ENCODE measurements at regions not wholly inside any gene's neighbourhood (a gene's known extent, or its start where the extent isn't known, plus 50 kb on each side); places are given as distances from the start of the nearest gene placed in this dataset.
"Not testable (repeated sequence)": the region's sequence is repeated elsewhere in the genome, so short reads cannot be mapped to it uniquely, and the experiment has no call there.

DNA sequence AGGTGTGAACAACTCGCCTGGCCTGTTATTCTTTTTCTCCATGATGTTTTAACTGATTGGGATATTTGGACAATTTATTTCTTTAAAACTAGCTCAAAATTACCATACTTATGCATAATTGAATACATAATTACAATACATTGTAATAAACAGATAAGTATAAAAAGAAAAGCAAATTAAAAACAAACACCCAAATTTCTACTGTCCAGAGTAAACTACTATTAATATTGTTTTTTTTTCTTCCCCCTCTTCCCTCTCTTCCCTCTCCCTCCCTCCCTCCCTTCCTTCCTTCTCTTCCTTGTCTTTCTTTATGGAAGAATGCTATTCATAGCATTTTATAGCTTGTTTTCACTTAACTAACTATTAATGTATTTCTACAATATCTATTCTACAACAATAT lies 117.7 kb upstream of the IVNS1ABP start:
- DNase-seq: no peak

DNA sequence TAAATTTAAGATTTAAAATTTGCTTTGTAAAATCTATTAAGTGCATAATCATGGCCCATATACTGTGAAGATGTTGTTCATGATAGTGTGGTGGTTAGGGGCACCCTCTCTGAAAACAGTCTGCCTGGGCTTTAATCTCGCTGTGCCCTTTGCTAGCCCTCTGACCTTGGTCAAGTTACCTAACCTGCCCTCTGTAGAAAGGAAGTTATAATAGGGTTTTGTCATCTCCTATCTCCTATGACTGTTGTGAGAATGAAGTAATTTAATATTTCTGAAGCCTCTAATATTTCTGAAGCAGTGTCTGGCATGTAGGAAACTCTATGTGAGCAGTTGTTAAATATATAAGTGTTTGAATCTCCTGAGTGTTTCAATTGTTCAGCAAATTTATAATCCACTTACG lies 116.6 kb upstream of the IVNS1ABP start:
- no peak for DNase-seq

DNA sequence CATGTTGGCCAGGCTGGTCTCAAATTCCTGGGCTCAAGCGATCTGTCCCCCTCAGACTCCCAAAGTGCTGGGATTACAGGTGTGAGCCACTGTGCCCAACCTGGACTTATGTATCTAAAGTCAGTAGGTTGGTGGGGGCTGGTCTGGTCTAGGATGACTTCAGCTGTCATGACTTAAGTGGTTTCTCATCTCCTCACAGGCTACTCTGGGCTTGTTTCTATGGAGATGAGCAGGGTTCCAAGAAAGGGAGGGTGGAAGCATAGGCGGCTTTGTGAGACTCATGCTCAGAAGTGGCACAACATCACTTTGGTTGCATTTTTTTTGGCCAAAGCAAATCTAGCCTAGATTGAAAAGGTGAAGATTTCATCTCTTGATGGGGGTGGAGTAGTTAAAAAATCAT lies 115.9 kb upstream of the IVNS1ABP start:
- DNase-seq: no peak

DNA sequence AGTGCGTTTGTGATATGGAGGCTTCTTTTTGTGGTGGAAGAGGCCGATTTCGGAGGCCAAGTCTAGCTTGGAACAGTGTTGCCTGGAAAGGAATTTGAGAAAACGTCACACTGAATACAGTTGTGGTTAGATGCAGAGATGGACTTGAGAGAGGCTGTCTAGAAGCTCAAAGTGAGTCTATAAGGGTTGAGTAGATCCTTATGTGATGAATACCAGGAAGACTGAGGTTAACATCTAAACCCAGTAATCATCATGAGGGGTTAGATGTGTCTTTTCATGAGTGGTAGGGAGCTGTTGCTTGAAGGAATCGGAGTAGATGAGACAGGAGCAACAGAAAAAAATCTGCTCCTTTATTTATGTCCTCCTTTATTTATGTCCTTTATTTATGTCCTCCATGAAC lies 114.6 kb upstream of the IVNS1ABP start:
- no peak for DNase-seq

DNA sequence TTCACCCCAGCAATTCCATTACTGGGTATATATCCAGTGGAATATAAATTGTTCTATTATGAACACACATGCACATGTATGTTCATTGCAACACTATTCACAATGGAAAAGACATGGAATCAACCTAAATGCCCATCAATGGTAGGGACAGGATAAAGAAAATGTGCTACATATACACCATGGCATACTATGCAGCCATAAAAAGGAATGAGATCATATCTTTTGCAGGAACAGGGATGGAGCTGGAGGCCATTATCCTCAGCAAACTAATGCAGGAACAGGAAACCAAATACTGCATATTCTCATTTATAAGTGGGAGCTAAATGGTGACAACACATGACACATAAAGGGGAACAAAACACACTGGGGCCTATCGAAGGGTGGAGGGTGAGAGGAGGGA lies 112.6 kb upstream of the IVNS1ABP start:
- not testable (repeated sequence) for DNase-seq

DNA sequence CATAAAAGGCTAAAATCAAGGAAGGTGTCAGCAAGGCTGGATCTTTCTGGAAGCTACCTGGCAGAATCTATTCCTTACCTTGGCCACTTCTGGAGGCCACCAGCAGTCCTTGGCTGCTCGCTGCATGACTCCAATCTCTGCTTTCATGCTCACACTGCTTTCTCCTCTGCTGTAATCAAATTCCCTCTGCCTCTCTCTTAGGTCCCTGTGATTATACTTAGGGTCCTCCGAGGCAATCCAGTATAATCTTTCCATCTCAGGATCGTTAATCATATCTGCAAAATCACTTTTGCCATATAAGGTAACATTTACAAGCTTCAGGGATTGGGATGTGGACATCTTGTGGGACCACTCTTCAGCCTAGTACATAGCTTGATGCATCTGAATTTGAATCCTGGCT lies 110.7 kb upstream of the IVNS1ABP start:
- DNase-seq: no peak

DNA sequence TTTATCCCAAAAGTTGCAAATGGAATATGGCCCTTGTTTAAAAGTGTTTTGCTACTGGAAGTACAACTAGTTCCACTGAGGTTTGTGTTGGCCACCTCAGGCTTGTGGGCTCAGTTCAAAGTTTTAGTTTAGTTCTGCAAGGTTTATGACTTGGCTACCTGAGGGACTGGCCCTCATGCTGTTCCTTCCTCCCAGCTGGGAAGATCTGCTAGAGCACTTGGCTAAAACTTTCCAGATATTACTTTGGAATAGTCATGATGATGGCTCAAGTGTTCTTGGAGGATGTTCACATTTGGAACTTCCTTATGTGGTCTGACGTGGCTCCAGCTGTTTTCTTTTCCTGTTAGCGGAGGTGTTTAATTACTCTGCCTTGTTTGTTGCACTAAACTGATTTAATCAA lies 110.2 kb upstream of the IVNS1ABP start:
- DNase-seq: no peak

DNA sequence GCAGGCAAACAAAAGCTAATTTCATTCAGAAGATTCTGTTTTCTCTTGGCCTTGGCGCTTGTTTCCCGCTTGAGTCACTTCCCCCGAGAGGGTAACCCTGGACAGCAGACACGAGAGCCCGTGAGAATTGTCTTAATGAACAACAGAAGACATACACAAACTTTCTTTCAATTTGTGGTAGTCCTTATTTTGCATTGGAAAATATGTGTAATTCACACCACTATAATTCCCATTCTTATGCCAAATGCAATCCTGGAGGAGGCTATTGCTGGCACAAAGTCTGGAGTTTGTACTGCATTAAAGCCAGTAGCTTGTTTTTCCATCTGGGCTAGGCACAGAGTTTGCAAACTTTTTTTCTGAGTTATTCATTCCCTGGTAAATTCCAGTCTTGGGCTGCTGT lies 109.8 kb upstream of the IVNS1ABP start:
- peak; percentile 82 for DNase-seq

DNA sequence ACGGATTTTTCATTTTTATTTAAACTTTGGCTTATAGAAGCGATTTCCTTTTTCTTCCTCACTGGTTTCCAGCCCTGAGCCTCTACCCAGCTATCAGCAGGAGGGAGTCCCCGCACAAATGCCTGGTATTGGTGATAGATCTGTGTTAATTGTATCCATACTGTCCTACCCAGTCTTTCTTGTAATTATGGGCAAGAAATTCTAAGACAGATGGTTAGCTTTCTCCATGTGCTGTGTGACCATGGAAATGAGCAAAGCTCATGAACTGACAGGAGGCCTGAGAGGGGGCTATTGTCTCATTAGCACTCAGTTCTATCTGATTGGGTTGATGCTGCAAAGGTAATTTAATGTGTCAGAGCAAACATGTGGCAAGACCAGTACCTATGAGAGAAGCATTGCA lies 108.1 kb upstream of the IVNS1ABP start:
- no peak for DNase-seq

DNA sequence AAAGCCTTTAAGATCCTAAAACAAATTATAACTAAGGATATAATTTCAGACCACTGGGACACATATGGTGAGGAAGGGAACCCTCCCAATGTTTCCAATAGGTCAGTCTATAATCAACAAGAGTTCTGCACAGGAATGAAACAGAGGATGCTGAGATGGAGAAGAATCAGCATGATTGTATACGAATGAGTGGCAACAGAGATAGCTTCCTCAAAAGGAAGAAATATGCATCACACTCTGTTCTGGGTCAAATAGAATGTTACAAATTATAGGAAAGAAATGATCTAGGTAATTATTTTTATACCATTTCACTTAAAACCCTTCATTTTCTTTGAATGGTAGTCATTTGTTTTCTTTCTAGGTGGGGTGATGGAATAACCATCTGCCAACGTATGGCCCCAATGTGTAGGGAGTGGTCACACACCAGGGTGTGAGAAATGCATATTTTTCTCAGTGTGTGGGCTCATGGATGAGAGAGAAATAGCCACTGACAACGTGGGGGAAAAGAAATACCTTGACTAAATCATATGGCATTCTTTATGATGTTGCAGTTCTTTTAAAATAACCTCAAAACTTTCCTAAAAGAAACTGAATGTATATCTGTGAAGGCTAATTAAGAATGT lies 104.6 kb upstream of the IVNS1ABP start:
- DNase-seq: no peak

DNA sequence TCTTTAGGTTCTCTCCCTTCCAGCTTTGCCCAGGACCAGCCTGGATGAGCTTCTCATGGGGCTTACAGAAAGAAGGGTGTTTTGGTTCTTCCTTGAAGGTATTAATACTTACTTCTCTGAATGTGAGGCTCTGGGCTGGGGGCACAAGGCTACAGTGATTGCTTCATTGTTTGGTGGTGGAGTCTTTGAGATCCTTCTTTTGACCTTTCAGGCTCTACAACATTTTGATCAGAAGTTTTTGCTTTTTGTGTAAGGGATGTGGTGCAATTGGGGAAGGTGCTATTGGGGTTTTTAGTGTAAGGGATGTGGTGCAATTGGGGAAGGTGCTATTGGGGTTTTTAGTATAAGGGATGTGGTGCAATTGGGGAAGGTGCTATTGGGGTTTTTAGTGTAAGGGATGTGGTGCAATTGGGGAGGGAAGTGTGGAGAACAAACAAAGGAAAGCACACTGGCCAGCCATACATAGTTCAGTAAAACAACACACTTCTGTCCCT lies 103.6 kb upstream of the IVNS1ABP start:
- DNase-seq: no peak

DNA sequence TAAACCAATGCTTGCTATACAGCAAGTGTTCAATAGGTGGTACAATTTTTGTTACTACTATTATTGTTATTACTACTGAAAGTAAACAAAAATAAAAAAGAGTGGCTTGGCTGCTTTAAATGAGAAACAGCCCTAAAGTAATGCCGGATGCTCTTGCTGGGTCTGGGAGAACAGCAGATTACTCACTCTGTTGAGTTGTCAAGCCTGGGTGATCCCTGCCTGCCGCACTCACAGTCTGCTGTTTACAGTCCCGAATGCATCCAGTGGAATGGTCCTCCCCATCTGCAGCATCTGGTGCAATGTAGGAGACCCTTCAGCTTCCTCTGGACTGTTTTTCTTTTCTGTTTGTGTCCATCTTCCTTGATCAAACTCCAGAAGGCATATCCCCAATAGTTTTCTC lies 102.7 kb upstream of the IVNS1ABP start:
- no peak for DNase-seq

DNA sequence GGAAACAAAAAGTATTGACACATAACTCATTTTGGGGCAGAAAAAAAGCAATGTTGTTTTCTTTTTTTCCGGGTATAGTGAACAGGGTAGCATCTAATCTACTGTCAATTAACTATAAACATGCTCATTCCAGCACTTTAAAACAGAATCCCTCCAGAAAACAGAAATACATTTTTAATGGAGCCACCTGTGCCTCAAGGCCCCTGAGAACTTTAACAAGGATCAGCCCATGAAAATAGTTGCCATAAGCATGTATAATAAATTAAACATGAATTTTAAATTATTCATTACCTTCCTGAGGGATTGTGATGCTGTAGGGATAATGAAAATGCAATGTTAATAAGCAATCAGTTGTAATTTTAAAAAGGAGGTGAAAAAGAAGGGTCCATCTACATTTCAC lies 101.4 kb upstream of the IVNS1ABP start:
- DNase-seq: no peak

DNA sequence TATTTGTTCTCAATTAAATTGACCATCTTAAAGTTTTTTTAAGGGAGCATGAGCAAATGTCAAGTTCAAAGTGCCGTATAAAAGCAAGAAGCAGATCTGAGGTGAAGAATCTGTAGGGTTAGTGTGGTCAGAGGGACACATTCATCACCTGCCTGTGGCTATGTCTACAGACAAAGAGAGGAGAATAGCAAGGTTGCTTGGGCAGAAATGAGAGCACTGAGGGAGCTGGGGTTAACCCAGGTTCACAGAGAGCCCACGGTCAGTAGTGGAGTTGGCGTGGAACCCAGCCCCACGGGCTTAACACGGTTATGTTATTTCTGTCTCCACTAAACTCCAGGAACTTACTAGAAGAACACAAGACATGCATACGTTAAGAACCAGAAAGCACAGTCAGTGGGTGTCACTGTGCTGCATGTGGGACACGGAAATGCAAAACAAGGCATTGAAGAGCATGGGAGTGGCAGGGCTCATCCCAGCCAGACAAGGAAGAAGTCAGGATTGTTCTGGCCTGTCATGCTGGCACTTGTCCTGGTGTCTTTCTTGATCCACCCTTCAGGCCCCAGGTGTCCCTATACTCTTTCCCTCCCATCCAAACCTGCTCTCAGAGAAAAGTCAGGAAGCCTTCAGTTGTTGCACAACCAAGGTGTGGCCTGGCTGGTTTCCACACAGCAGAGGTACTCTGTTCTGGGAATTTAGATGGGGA lies 95.5 kb upstream of the IVNS1ABP start:
- DNase-seq: no peak

DNA sequence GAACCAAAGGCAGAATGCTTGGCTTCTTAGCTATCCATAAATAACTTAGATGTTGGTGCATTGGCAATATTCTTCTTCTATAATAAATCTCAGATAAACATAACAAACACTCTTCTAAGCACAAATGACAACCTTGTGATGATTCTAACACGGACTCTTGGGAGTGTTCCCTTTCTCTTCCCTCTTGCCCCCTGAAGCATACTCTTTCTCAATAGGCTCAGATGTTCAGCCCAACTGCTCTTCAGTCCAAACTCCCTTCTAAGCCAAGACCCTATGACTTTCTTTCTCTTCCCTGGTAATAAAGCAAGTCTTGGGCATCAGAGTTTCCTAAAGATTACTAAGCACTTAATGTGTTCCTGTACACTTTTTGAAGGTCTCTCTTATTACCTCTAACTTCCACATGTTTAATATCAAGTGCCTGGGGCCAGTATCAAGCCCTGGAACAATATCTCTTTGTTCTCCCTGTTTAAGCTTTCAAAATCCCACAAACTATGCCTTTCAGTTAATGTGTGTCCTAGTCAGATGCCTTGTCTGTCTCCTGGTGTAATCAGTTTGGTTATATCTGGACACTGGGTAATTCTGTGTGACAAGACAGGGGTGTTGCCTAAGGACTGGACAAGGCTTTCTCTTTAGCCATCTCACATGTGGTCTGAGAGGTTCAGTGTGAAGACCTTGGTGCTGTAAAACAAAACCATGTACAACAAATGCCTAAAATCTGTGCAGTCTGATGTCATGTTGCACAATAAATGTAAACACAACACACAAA lies 92.9 kb upstream of the IVNS1ABP start:
- DNase-seq: peak; percentile 68

DNA sequence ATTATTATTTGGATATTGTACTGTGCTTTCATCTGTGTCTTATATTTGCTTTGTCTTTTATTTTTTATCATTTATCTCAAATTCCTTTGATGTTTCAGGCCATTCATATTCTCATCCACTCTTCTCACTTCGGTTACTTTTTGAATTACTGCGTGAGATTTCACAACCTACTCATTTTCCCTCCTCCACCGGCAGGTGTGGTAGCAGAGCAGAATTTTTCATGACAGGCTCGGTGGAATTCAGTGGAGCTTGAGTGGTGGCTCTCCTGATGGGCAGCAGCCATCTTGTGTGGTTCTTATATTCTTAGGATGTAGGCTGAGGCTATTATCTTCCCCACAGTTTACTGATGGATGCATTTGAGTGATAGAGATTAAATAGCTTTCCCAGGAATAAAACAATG lies 92.3 kb upstream of the IVNS1ABP start:
- DNase-seq: no peak

DNA sequence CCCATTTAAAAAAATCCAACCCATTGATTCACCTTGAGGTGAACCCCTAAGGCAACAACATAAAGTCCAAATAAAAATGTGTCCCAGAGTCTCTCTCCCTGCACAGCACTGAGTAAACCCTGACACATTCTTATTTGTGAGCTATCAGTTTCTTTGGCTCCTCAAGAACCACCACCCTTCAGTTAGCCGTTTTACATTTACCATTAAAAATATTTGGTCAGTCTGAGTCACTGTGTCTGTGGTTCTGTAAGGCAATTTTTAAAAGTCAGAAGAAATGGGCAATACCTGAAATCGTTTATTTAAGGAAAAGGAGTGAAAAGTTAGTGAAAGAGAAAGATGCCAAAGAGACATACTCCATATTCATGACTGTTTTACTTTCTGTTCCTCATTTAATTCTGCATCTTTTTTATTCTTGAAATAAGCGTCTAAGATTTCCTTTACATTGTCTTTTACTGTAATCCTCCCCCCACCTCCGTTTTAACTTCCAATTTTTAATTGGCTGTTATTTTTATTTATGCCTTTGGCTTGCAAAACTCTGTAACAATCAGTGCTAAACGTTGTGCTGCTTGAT lies 91.7 kb upstream of the IVNS1ABP start:
- no peak for DNase-seq

DNA sequence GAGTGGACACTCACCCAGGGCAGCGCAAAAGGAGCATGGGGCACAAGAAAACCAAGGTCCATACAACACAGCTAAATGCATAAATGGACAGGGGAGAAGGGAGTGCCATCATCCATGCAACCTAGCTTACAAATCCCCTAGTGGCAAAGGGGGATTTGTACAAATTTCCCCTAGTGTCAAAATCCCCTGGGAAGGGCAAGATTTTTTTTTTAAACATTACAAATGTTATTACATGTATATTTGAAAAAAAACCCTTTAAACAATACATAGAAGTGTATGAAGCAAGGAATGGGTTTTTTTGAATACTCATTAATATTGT lies 89.6 kb upstream of the IVNS1ABP start:
- DNase-seq: no peak

DNA sequence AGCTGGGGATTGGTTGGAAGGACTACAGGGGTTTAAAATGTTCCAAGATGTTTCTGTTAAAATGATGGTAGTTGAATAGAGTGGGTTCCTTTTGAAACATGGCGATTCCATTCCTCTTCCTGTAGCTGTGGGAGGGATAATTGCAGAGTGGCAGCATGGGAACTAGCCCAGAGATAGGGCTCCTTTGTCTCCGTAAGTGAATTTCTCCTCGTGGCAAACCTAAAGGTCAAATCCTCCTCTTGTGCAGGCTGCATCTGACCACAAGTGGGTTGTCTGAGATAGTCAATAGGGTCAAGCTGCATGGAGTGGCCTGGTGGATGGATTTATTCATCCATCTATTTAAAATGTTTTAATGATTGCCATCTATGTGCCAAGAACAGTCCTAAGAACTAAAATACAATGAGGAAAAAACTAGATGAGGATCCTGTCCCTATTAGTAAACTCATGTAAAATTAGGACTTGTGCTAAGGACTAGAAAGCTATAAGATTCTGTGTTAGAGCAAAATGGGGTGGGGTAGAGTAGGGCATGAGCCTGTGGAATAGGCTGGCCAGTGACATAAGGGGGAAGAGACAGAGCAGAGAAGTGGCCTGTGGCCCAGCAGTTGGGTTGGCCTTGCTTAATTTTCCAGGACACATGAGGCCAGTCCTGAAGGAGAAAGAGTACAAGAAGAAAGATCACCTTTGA lies 89.1 kb upstream of the IVNS1ABP start:
- DNase-seq: no peak

DNA sequence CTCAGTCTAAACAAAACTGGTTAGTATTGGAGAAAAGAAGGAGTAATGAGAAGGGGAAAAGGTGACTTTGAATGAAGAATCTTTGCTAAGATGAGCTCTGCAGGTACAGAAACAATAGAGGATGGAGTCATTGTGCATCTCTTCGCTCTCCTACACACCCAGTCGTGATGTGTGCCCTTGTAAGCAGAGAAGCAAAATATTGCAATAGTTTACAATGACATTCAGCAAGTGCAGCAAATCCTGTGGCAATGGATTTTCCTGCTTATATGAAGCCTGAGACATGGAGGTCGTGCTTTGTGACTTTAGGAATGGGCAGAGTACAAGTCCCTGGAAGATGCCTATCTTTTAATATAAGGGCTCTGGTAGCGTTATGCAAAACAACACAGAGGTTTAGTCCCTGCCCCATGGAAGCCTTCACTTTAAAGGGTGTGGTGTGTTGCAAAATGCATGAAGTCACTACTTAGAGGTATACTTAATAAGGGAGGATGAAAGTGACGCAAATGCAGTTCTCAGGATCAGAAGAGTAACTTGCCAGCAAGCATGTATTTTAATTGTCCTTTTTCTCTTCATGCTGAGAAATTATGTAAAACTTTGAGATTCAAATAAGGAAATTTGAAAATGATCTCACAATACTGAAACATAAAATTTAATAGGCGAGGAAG lies 88.0 kb upstream of the IVNS1ABP start:
- no peak for DNase-seq

DNA sequence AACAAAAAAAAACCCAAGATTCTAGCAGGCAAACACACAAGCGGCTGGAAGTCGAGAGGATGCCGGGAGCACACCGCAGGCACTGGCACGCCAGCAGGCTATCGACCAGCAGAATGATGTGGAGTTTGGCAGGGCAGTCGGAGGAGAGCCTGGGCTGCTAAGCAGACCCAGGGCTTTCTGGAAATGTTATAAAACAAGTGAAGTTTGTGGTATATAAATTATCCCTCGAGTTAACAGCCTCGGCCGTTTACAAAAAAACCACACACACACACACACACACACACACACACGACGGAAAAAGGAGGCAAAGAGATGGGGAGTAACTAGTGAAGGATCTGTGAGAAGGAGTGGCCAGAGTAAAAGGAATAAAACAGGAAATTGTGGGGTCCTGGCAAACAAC lies 87.2 kb upstream of the IVNS1ABP start:
- DNase-seq: no peak

DNA sequence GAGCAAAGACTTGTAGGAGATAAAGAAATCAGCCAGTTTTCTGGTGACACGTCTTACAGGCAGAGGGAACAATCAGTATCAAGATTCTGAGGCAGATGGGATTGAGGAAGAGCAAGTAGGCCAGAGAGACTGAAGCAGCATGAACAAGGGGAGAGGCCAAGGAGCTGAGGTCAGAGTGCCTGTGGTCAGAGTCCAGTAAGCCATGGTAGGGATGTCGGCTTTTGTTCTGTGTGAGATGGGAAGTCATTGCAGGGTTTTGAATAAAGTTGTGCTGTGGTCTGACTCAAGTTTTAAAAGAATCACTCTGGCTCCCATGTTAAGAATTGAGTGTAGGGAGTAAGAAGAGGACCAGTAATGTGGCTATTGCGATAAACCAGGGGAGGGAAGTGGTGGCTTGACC lies 85.9 kb upstream of the IVNS1ABP start:
- no peak for DNase-seq

Data from skin of body (tissue), 1 donor.